HEK293T (cell line): ENCODE measurements at regions not wholly inside any gene's neighbourhood (a gene's known extent, or its start where the extent isn't known, plus 50 kb on each side); places are given as distances from the start of the nearest gene placed in this dataset.

Experiments used
- CTCF ChIA-PET: fragments of 350-600 bp; formaldehyde crosslinking; extraction: SDS; loops from one replicate; lab custom pipeline; 2021; ENCODE audit warnings: antibody characterized with exemption, inconsistent platforms; lab: Yijun Ruan, JAX
- POLR2A ChIA-PET: fragments of 350-600 bp; formaldehyde crosslinking; extraction: SDS; loops from one replicate; lab custom pipeline; 2020; ENCODE audit warnings: antibody characterized with exemption, inconsistent platforms; lab: Yijun Ruan, JAX
- DNase-seq: peaks from one replicate; pipeline ENCODE4 v3.0.0; 2012; ENCODE audit warnings: mixed read lengths; ENCODE audit errors: extremely low spot score
- ARNT ChIP-seq: fragments of 450-650 bp; IDR thresholded peaks from 2 replicates; pipeline ENCODE4 v1.6.1; 2017; ENCODE audit warnings: mild to moderate bottlenecking
- BHLHE40 ChIP-seq: fragments of 450-650 bp; IDR thresholded peaks from 2 replicates; pipeline ENCODE4 v1.6.1; 2016; ENCODE audit warnings: mild to moderate bottlenecking, moderate library complexity, borderline replicate concordance
- CTBP1 ChIP-seq: fragments of 450-650 bp; IDR thresholded peaks from 2 replicates; pipeline ENCODE4 v1.6.1; 2016; ENCODE audit warnings: borderline replicate concordance
- ELF4 ChIP-seq: fragments of 450-650 bp; IDR thresholded peaks from 2 replicates; pipeline ENCODE4 v1.6.1; 2017; ENCODE audit warnings: antibody characterized with exemption
- FOXA1 ChIP-seq: fragments of 450-650 bp; IDR thresholded peaks from 2 replicates; pipeline ENCODE4 v1.6.1; 2016; ENCODE audit warnings: mild to moderate bottlenecking
- FOXK2 ChIP-seq: fragments of 450-650 bp; IDR thresholded peaks from 2 replicates; pipeline ENCODE4 v1.6.1; 2016; ENCODE audit warnings: mild to moderate bottlenecking
- FOXM1 ChIP-seq: fragments of 450-650 bp; IDR thresholded peaks from 2 replicates; pipeline ENCODE4 v1.6.1; 2017; ENCODE audit warnings: mild to moderate bottlenecking, borderline replicate concordance
- HDGF ChIP-seq: fragments of 450-650 bp; IDR thresholded peaks from 2 replicates; pipeline ENCODE4 v1.6.1; 2017; ENCODE audit warnings: antibody characterized with exemption, borderline replicate concordance
- L3MBTL2 ChIP-seq: fragments of 450-650 bp; conservative IDR thresholded peaks from 2 replicates; pipeline ENCODE4 v1.6.1; 2016; ENCODE audit warnings: mild to moderate bottlenecking
- LEF1 ChIP-seq: fragments of 450-650 bp; IDR thresholded peaks from 2 replicates; pipeline ENCODE4 v1.6.1; 2017; ENCODE audit warnings: mild to moderate bottlenecking, borderline replicate concordance
- NFRKB ChIP-seq: fragments of 450-650 bp; IDR thresholded peaks from 2 replicates; pipeline ENCODE4 v1.6.1; 2016; ENCODE audit warnings: mild to moderate bottlenecking, moderate library complexity
- PKNOX1 ChIP-seq: fragments of 450-650 bp; IDR thresholded peaks from 2 replicates; pipeline ENCODE4 v1.6.1; 2016
- SP1 ChIP-seq: fragments of 450-650 bp; IDR thresholded peaks from 2 replicates; pipeline ENCODE4 v1.6.1; 2017
- SUZ12 ChIP-seq: fragments of 450-650 bp; IDR thresholded peaks from 2 replicates; pipeline ENCODE4 v1.6.1; 2016; ENCODE audit warnings: mild to moderate bottlenecking
- TARDBP ChIP-seq: fragments of 450-650 bp; IDR thresholded peaks from 2 replicates; pipeline ENCODE4 v1.6.1; 2016
- ZNF384 ChIP-seq: fragments of 450-650 bp; IDR thresholded peaks from 2 replicates; pipeline ENCODE4 v1.6.1; 2016

GRCh38 chr18:27605107-27605834, 420.2 kb upstream of the CHST9 start:
- POLR2A ChIA-PET = no interaction called here
- no peak for TF ChIP-seq NFRKB
- no peak for TF ChIP-seq FOXM1
- TF ChIP-seq BHLHE40 = no peak
- no peak for TF ChIP-seq TARDBP
- TF ChIP-seq FOXK2 = no peak
- no peak for TF ChIP-seq L3MBTL2
- no peak for TF ChIP-seq HDGF
- no peak for TF ChIP-seq PKNOX1
- TF ChIP-seq ELF4 = no peak
- TF ChIP-seq FOXA1 = no peak
- TF ChIP-seq ARNT = no peak
- no peak for TF ChIP-seq LEF1
- no peak for TF ChIP-seq ZNF384
- TF ChIP-seq SUZ12 = no peak
- no peak for TF ChIP-seq SP1
- no peak for TF ChIP-seq CTBP1
- DNase-seq = peak; percentile 73
- CTCF ChIA-PET = interaction anchor here (0.5 to 2.3 kb wide), 18 partner anchors 11 to 1300 kb away, joined by 3 to 37 read pairs (median 4); no protein-coding TSS in a partner anchor

GRCh38 chr18:27604583-27604982, 419.5 kb upstream of the CHST9 start:
- CTCF ChIA-PET = interaction anchor here (0.5 to 2.3 kb wide), 11 partner anchors 12 to 1301 kb away, joined by 3 to 37 read pairs (median 4); no protein-coding TSS in a partner anchor
- no peak for TF ChIP-seq ZNF384
- no peak for DNase-seq
- POLR2A ChIA-PET = no interaction called here

- POLR2A ChIA-PET = no interaction called here
Measured at GRCh38 chr18:27602092-27602491, 417.0 kb upstream of the CHST9 start.

GRCh38 chr18:27600245-27600644, 415.1 kb upstream of the CHST9 start:
- ChIA-PET CTCF (interaction anchor here (0.6 to 1.4 kb wide), 8 partner anchors 15 to 584 kb away, joined by 3 to 7 read pairs (median 3); no protein-coding TSS in a partner anchor), POLR2A (no interaction called here)
- no peak for DNase-seq
- TF ChIP-seq FOXM1 (no peak), SUZ12 (no peak), PKNOX1 (no peak), SP1 (no peak), FOXK2 (no peak), LEF1 (no peak), BHLHE40 (no peak), ELF4 (no peak), FOXA1 (no peak), HDGF (no peak), CTBP1 (no peak), L3MBTL2 (no peak), TARDBP (no peak), ZNF384 (no peak), NFRKB (no peak), ARNT (no peak)

More at GRCh38 chr18:27602092-27602491, 417.0 kb upstream of the CHST9 start:
- TF ChIP-seq FOXA1 (no peak), PKNOX1 (no peak), HDGF (no peak), ARNT (no peak), BHLHE40 (no peak), TARDBP (no peak), FOXM1 (no peak), SUZ12 (no peak), NFRKB (no peak), FOXK2 (no peak), LEF1 (no peak)
- DNase-seq = no peak
- CTCF ChIA-PET = interaction anchor here (0.7 to 1.6 kb wide), 3 partner anchors 148 to 238 kb away, joined by 3 to 5 read pairs (median 4); no protein-coding TSS in a partner anchor

- POLR2A ChIA-PET = no interaction called here
- DNase-seq = peak; percentile 69
- TF ChIP-seq PKNOX1 (no peak), ELF4 (no peak), ZNF384 (no peak), SP1 (no peak), ARNT (no peak)
- CTCF ChIA-PET = interaction anchor here (0.5 to 1.4 kb wide), 9 partner anchors 14 to 859 kb away, joined by 3 to 6 read pairs (median 3); no protein-coding TSS in a partner anchor
Measured at GRCh38 chr18:27599202-27599829, 414.2 kb upstream of the CHST9 start.
